GM12874 (cell line): ENCODE measurements at regions not wholly inside any gene's neighbourhood (a gene's known extent, or its start where the extent isn't known, plus 50 kb on each side); places are given as distances from the start of the nearest gene placed in this dataset.

Experiments used
- CTCF ChIP-seq: IDR thresholded peaks from 2 replicates; pipeline ENCODE4 v1.5.1; 2011; ENCODE audit warnings: low read depth, mild to moderate bottlenecking, control low read depth, low read length, moderate library complexity; ENCODE audit not compliant: insufficient read depth

GRCh38 chr11:70799386-70799785 is 401.1 kb downstream of the CTTN start:
- no peak for TF ChIP-seq CTCF

DNA sequence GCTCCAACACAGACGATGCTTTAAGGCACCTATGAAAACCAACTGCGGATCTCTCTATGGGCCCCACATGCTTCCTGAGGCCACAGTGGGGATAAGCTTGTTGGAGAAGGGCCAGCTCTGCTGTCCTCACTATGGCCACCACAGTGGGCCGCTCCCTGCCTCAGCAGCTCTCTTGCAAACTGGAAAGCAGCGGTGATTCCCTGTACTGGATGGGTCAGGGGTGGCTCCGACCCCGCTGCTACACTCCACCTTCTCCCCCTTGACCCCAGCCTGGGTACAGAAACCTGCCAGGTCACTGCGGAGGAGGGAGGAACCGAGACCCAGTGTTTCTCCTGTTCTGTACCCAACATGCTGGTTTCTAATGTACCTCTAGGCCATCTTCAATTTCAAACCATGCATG is 403.9 kb downstream of the CTTN start:
- no peak for TF ChIP-seq CTCF

GRCh38 chr11:70804139-70804837 is 406.0 kb downstream of the CTTN start:
- no peak for TF ChIP-seq CTCF

DNA sequence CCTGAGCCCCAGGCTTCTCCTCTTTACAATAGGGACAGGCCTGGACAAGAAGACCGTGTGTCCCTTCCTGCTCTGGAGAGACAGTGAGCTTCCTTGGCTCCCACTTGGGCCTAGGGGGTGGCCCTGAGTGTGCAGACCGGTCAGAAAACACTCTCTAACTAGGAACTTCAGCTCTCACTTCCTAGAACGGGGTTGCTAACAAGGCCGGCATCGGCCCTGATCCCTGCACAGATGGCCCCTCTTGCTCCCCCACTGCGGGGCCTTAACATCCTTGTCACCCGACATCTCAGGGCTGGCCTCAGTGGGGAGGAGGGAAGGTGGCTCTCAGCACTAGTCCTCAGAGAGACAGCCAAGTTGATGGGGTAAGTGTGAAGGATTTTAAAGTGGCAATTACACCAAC is 406.9 kb downstream of the CTTN start:
- TF ChIP-seq CTCF, result no peak

DNA sequence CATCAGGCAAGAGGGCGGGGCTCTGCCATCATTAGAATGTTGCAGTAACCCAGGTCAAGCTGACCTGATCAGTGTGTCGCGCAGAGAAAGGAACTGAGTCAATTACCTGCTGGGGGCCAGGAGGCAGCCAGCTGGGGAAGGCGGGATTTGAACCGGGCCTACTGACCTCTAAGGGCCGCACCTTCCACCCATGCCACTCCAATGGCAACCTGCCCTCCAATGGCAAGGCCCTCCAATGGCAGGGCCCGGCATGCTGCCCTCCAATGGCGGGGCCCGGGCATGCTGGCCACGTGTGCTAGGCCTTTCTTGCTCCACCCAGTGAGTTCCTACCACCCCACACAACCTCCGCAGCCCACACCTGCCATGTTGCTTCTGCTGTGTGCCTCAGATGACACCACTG is 407.6 kb downstream of the CTTN start:
- TF ChIP-seq CTCF, result no peak

GRCh38 chr11:70806461-70807194 is 408.3 kb downstream of the CTTN start:
- TF ChIP-seq CTCF, result no peak

DNA sequence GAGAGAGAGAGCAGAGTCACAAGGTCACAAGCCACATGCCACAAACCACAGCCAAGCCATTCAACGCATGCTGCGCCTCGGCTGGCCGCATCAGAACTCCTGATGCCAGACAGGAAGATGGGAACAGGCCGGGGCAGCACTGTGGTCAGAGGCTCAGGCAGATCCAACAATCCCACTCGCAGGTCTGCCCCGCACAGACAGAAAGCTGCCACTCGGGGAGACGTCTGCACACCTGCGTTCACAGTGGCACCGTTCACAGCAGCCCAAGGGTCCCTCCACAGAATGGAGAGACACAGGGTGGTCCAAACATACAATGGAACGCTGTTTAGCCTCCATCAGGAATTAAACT is 408.8 kb downstream of the CTTN start:
- no peak for TF ChIP-seq CTCF
